ENCODE measurements at regions not wholly inside any gene's neighbourhood (a gene's known extent, or its start where the extent isn't known, plus 50 kb on each side); places are given as distances from the start of the nearest gene placed in this dataset.

- in situ Hi-C loops (cut with HindIII; ENCODE audit: low sequenced_read_pairs), result no loop called here
- no peak overlapping the region for H3K4me3 ChIP-seq (ENCODE audit: low read depth, low read length)
- TF ChIP-seq, protein P1, sequence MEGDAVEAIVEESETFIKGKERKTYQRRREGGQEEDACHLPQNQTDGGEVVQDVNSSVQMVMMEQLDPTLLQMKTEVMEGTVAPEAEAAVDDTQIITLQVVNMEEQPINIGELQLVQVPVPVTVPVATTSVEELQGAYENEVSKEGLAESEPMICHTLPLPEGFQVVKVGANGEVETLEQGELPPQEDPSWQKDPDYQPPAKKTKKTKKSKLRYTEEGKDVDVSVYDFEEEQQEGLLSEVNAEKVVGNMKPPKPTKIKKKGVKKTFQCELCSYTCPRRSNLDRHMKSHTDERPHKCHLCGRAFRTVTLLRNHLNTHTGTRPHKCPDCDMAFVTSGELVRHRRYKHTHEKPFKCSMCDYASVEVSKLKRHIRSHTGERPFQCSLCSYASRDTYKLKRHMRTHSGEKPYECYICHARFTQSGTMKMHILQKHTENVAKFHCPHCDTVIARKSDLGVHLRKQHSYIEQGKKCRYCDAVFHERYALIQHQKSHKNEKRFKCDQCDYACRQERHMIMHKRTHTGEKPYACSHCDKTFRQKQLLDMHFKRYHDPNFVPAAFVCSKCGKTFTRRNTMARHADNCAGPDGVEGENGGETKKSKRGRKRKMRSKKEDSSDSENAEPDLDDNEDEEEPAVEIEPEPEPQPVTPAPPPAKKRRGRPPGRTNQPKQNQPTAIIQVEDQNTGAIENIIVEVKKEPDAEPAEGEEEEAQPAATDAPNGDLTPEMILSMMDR (IDR thresholded peaks at IDR 0.05; ENCODE audit: low read depth, low read length), result no peak
- no peak for DNase-seq (ENCODE audit: low read depth, low spot score)
These were observed 112.5 kb downstream of the LACC1 start for GRCh38 chr13:43992211-43992610.

- in situ Hi-C loops (cut with HindIII; ENCODE audit: low sequenced_read_pairs), result no loop called here
- TF ChIP-seq, protein P1 (IDR thresholded peaks at IDR 0.05; ENCODE audit: low read depth, low read length), result no peak
- no peak overlapping the region for H3K4me3 ChIP-seq (ENCODE audit: low read depth, low read length)
- DNase-seq (ENCODE audit: low read depth, low spot score), result no peak
These were observed 115.5 kb downstream of the LACC1 start for GRCh38 chr13:43994999-43995859.

DNA sequence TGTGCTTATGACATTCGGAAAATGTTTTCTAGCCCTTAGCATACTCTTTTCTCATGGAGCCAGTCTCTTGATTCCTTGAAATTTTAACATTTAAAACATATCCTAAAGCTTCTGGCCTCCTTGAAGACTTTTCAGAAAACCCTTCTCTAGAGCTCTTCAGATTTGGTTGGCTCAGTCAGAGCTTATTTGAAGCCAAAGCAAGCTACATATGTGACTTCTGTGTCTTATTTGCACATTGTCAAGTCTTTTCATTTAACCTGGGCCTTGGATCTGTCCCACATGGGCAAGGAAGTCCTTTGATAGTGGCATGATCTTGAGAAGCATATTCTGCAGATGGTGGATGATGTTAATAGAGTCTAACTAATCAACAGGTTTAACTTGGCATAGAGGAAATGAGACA lies 116.5 kb downstream of the LACC1 start:
- in situ Hi-C loops (cut with HindIII; ENCODE audit: low sequenced_read_pairs), result no loop called here
- DNase-seq (ENCODE audit: low read depth, low spot score), result no peak
- no peak overlapping the region for H3K4me3 ChIP-seq (ENCODE audit: low read depth, low read length)
- TF ChIP-seq, protein P1 (IDR thresholded peaks at IDR 0.05; ENCODE audit: low read depth, low read length), result no peak

DNA sequence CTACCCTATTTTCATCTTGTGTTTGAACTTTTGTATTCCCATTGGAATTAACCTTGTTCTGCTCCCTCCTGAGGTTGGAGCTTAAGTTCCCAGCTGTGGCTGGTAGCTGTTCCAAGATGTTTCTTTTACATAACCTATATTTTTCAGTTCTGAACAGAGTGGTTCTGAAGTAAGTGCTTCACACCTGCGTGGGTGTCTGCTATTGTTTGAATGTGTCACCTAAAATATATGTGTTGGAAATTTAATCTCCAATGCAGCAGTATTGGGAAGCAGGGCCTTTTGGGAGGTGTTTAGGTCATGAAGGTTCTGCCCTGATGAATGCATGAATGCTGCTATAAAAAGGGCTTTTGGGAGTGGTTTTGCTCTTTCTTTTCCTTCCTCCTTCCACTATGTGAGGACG lies 123.8 kb downstream of the LACC1 start:
- no peak for DNase-seq (ENCODE audit: low read depth, low spot score)
- TF ChIP-seq, protein P1 (IDR thresholded peaks at IDR 0.05; ENCODE audit: low read depth, low read length), result no peak
- in situ Hi-C loops (cut with HindIII; ENCODE audit: low sequenced_read_pairs), result no loop called here
- H3K4me3 ChIP-seq (ENCODE audit: low read depth, low read length), result no peak overlapping the region

DNA sequence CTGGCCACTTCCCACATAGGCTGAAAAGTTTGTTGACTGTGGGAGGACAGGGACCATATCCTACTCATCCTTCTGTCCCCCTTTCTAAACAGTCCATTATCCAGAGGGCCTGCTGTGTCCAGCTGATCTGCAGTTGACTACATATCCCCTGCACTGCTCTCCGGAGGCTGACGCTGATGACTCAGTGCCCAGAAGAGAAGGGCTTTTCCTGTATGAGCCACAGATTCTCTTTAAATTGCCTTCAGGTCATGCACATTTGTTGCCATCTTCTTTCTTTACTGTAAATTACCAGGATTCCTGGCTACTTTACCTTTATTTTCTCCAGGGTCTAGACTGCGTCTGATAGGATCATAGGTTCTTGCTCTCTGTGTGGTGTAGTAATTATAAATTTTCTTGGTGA lies 125.2 kb downstream of the LACC1 start:
- in situ Hi-C loops (cut with HindIII; ENCODE audit: low sequenced_read_pairs), result no loop called here
- peak; percentile 84 for DNase-seq (ENCODE audit: low read depth, low spot score)
- TF ChIP-seq, protein P1 (IDR thresholded peaks at IDR 0.05; ENCODE audit: low read depth, low read length), result no peak
- H3K4me3 ChIP-seq (ENCODE audit: low read depth, low read length), result no peak overlapping the region

- in situ Hi-C loops (cut with HindIII; ENCODE audit: low sequenced_read_pairs), result no loop called here
- TF ChIP-seq, protein P1 (IDR thresholded peaks at IDR 0.05; ENCODE audit: low read depth, low read length), result no peak
- DNase-seq (ENCODE audit: low read depth, low spot score), result no peak
- no peak overlapping the region for H3K4me3 ChIP-seq (ENCODE audit: low read depth, low read length)
These were observed 127.7 kb downstream of the LACC1 start for GRCh38 chr13:44007451-44007850.

Data from astrocyte of the spinal cord (primary cell).